NCI-H526 treated with DMSO at 0.1 percent for 48 hours (cell line): ENCODE measurements at regions not wholly inside any gene's neighbourhood (a gene's known extent, or its start where the extent isn't known, plus 50 kb on each side); places are given as distances from the start of the nearest gene placed in this dataset.
A peak's percentile ranks its signal among the peaks of the same experiment; 100 is the strongest.

ENCODE experiments used
- DNase-seq: peaks from one replicate; lab custom pipeline; 2025; lab: John Stamatoyannopoulos, UW

GRCh38 chr4:84126061-84126787, 372.9 kb downstream of the NKX6-1 start:
- DNase-seq: no peak

- peak; percentile 15 for DNase-seq
These were observed 389.1 kb downstream of the NKX6-1 start for GRCh38 chr4:84110040-84110439.

- peak; percentile 88 for DNase-seq
These were observed 397.2 kb downstream of the NKX6-1 start for GRCh38 chr4:84101653-84102625.

- no peak for DNase-seq
These were observed 399.0 kb downstream of the NKX6-1 start for GRCh38 chr4:84100071-84100470.

- no peak for DNase-seq
These were observed 399.5 kb downstream of the NKX6-1 start for GRCh38 chr4:84099599-84099998.

GRCh38 chr4:84091266-84091665, 407.8 kb downstream of the NKX6-1 start:
- DNase-seq: no peak

- DNase-seq: no peak
These were observed 409.2 kb downstream of the NKX6-1 start for GRCh38 chr4:84089652-84090437.

- DNase-seq: no peak
These were observed 413.1 kb downstream of the NKX6-1 start for GRCh38 chr4:84085986-84086385.

GRCh38 chr4:84070289-84070688, 428.8 kb downstream of the NKX6-1 start:
- DNase-seq: no peak

GRCh38 chr4:84063619-84064018, 435.5 kb downstream of the NKX6-1 start:
- DNase-seq: no peak

GRCh38 chr4:84058201-84058600, 440.9 kb downstream of the NKX6-1 start:
- no peak for DNase-seq

- no peak for DNase-seq
These were observed 447.5 kb downstream of the NKX6-1 start for GRCh38 chr4:84051639-84052038.

GRCh38 chr4:84051089-84051488, 448.0 kb downstream of the NKX6-1 start:
- DNase-seq: no peak

- no peak for DNase-seq
These were observed 449.1 kb downstream of the NKX6-1 start for GRCh38 chr4:84050015-84050414.

- DNase-seq: no peak
These were observed 452.5 kb downstream of the NKX6-1 start for GRCh38 chr4:84046551-84046950.

GRCh38 chr4:84041426-84041825, 457.7 kb downstream of the NKX6-1 start:
- no peak for DNase-seq

- no peak for DNase-seq
These were observed 463.5 kb downstream of the NKX6-1 start for GRCh38 chr4:84035568-84035967.

- no peak for DNase-seq
These were observed 466.7 kb downstream of the NKX6-1 start for GRCh38 chr4:84032372-84032771.

GRCh38 chr4:84031401-84031800, 467.7 kb downstream of the NKX6-1 start:
- DNase-seq: no peak

GRCh38 chr4:84028340-84028739, 470.8 kb downstream of the NKX6-1 start:
- no peak for DNase-seq

GRCh38 chr4:84024405-84024804, 474.7 kb downstream of the NKX6-1 start:
- no peak for DNase-seq

GRCh38 chr4:84022564-84022963, 476.5 kb downstream of the NKX6-1 start:
- no peak for DNase-seq
